SK-N-MC (cell line): ENCODE measurements at regions not wholly inside any gene's neighbourhood (a gene's known extent, or its start where the extent isn't known, plus 50 kb on each side); places are given as distances from the start of the nearest gene placed in this dataset.

ENCODE experiments used
- EZH2 ChIP-seq: fragments of 200-600 bp; sonication (generic); IDR thresholded peaks from one replicate; pipeline ENCODE4 v1.6.1; 2017; ENCODE audit warnings: antibody characterized with exemption
- FOXP2 ChIP-seq: optimal IDR thresholded peaks from 2 replicates; pipeline ENCODE3; 2011; ENCODE audit warnings: mild to moderate bottlenecking, moderate library complexity; ENCODE audit not compliant: insufficient read depth; ENCODE audit errors: extremely low read length, control extremely low read depth
- POLR2AphosphoS5 ChIP-seq: IDR thresholded peaks from 2 replicates; pipeline ENCODE4 v1.6.1; 2012; ENCODE audit warnings: mild to moderate bottlenecking, low read depth, low read length, borderline replicate concordance

DNA sequence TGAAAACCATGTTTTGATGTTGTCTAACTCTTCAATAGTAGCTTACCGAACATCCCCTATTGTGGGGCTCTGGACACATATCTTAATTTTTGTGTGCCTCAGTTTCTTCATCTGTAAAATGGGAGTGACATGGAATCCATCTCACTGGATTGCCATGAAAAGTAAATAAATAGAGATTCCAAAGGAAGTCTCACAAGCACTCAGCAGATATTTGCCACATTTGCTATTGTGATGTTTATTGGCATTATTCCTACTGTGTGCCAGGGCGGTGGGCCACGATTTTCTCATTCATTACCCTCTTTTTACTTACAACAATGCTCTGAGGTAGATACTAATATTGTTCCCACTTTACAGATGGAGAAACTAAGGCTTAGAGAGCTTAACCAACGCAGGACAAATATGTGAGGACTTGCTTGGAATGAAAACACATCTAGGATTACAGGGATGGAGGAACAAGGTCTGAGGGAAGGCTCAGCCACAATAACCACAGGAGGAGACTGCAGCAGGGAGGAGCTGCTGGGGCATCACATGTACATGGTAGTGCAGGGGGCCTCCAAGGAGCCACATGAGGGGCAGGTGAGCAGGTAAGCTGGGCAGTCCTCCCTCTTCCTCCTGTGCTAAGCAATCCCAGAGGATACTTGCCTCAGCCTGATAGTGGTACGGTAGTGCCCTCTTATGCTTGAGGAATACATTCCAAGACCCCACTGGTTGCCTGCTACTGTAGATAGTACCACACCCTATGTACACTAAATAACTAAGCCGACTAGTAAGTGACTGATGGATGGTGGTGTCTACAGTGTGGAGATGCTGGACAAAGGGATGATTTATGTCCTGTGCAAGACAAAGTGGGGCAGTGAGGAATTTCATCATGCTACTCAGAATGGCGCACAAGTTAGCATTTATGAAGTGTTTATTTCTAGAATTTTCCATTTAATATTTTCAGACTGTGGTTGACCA is 176.9 kb downstream of the FOXA2 start:
- TF ChIP-seq EZH2 (no peak), POLR2AphosphoS5 (no peak), FOXP2 (no peak)
